CD1c-positive myeloid dendritic cell (primary cell): ENCODE measurements at regions not wholly inside any gene's neighbourhood (a gene's known extent, or its start where the extent isn't known, plus 50 kb on each side); places are given as distances from the start of the nearest gene placed in this dataset.
"Not testable (repeated sequence)": the region's sequence is repeated elsewhere in the genome, so short reads cannot be mapped to it uniquely, and the experiment has no call there.

Experiments used
- DNase-seq: peaks from one replicate; pipeline ENCODE4 v3.0.0-alpha.2; 2016; ENCODE audit errors: extremely low spot score

DNA sequence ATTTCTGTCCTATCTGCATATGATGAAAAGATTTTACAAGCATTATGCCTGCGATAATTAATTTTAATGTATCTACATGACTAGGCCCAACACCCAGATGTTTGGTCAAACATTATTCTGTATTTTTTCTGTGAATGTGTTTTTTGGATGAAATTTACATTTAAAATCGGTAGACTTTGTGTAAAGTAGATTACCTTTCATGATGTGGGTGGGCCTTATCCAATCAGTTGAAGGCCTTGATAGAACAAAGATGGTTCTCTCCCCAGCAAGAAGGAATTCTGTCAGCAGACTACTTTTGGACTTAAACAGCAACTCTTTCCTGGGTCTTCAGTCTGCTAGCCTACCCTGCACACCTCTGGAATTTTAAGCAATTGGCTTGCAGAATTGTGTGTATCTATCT lies 844.0 kb downstream of the BRINP3 start:
- no peak for DNase-seq

DNA sequence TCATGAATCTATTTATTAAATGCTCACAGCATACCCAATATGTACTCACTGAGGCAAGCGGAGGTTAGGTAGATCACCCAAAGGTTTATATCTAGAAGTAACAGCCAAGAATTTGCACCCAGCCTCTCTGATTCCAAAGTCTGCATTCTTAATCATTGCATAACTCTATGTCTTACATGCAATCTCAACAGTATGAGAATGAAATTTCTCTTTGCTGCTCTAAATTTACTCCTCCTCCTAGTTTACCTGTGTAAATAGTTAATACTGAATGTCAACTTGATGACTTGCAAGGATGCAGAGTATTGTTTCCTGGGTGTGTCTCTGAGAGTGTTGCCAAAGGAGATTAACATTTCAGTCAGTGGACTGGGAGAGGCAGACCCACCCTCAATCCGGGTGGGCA lies 840.6 kb downstream of the BRINP3 start:
- DNase-seq = no peak

DNA sequence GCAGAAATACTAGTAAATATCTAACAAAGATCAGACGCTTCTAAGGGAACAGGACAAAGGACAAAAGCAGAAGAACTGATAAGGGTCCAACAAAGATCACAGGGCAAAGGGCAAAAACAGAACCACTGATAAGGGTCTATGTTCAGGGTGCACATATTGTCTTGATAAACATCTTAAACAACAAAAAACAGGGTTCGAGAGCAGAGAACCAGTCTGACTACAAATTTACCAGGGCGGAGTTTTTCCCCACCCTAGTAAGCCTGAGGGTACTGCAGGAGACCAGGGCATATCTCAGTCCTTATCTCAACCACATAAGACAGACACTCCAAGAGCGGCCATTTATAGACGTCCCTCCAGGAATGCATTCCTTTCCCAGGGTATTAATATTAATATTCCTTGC lies 833.5 kb downstream of the BRINP3 start:
- DNase-seq = not testable (repeated sequence)

DNA sequence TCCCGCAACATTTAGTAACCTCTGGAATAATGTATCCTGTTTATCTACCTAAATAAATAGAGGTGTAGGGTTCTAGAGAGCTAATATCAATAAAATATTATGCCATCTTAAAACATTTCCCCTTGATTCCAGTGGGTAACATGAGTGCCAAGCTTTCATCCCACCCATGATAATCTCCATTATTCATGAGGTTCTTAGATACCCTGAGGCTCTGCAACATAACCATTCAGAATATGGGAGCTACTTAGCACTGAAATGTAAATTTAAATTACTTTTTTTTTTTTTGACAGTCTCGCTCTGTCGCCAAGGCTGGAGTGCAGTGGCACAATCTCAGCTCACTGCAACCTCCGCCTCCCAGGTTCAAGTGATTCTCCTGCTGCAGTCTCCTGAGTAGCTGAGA lies 832.7 kb downstream of the BRINP3 start:
- DNase-seq = no peak

DNA sequence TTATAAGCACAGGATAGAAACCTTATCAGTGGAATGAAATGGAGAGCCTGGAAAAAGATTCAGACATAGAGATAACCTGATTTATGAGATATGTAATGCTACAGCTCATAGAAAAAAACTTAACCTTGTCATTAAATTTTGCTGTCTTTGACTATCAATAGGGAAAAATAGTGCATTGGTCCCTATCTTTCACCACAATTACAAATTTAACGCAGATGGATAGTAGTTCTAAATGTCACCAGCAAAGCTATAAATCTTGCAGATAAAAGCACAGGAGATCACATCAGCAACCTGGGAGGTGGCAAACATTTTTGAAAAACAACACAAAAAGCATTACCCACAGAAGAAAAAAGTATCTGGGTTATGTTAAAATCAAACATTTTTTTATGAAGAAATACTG lies 831.6 kb downstream of the BRINP3 start:
- no peak for DNase-seq

DNA sequence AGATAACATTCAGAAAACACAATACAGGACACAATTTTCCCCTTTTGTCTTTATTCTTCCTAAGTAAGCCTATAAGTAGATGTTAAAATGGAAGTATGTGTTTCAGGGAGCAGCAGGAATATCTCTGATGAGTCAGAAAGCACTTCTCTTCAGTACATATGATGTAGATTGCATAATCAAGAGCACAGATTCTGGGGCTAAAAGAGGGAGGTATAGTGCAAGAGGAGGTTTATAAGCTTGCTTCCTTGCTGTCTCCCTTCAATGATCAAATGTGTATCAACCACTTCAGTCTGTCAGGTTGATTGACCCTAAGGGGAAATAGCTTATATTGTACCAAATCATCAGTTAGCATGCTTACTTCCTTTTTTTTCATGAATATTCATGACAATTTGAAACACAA lies 822.8 kb downstream of the BRINP3 start:
- no peak for DNase-seq

DNA sequence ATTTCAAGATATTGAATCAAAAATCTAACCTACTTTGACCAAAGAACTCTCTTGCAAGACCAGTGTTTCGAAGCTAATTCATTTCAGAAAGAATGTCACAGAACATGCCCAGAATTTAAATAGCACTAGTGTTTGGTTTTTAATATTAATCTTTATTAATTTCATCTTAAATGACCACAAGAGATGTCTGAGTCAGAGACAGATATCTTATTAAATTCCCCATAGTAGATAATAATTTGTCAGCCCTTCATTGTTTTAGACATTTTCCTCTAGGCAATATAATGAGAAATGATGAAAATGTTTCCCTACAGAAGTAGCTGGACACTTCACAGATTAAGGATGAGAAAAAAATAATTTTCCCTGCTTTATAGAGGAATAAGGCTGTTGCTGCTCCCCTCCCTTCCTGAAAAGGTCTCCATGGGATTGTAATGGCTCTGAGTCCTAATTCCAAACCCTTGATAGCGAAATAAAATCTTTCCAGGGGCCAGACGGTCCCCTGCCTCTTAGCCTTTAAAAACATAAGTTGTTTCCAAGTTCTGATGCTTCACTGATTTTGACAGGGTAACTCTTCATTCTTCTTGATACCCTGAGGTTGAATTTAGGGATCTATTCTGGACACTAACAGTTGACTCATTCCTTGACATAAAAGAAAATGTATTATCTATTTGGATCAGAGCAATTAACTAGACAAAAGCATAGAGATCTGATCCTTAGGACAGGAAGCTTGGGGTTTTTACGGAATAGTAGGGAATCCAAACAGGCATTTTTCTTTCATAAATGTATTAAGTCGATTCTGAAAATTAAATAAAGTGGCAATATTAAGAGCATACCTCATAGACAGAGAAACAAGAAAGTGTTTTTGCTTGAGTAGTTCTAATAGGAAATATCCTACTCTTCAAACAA lies 820.8 kb downstream of the BRINP3 start:
- no peak for DNase-seq

DNA sequence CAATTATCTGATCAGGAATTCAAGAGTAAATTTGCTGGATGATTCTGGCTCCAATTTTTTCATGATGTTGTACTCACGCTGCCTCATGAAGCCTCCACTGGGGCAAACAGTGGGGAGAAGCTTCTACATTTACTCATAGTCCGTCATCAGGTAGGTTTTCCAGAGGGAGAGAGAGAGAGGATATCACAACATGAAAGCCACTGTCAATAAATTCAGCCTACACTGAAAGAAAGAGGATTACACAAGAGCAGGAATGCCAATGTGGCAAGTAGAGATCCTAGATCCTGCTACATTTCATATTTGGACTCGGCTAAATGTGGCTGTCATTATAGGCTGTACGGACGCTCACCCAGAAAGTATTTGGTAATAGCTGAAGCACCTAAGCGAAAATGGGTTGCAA lies 819.9 kb downstream of the BRINP3 start:
- no peak for DNase-seq

DNA sequence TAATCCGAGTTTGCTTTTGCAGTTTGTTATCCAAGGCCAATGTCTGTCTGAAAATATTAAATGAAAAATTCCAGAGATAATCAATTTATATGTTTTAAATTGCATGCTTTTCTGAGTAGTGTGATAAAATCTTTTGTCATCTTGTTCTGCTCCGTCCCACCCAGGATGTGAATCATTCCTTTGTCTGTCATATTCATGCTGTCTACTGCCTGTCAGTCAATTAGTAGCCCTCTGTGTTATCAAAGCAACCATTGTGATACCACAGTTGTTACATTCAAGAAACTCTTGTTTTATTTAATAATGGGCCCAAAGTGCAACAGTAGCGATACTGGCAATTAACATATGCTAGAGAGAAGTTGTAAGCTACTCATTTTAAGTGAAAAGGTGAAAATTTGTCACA lies 819.3 kb downstream of the BRINP3 start:
- no peak for DNase-seq

DNA sequence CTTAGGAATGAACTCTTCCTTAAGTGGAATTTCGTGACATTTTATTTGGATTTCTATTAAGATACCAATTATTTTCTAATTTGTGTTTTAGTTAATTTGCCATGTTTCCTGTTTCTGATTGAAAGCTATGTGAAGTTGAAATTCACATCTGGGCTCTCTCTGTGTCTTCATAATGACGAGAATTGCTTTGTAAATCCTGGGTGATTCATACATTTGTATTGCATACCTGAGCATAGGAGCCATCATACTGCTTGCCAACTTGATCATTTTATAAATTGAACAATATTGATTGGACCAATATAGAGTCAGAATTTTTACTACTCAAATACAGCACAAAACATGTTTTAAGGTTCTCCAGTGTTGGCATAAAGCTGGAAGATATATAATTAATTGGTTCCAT lies 817.9 kb downstream of the BRINP3 start:
- no peak for DNase-seq

DNA sequence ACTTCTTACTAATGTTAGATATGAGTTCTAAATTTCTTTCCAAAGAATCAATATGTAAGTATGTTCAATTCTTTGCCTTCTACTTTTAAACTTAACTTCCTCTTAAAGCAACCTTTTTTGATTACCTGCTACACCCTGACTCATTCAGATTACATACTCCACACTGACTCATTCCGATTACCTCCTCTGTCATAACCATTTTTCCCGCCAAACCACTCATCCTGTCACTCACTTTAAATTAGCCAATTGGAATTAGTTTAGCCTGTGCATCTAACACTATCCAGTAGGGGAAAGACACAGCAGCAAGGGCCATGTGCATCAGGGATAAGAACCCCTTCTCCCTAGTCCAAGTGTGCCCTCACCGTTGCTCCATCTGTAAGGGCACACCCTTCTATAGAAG lies 815.5 kb downstream of the BRINP3 start:
- DNase-seq = no peak

DNA sequence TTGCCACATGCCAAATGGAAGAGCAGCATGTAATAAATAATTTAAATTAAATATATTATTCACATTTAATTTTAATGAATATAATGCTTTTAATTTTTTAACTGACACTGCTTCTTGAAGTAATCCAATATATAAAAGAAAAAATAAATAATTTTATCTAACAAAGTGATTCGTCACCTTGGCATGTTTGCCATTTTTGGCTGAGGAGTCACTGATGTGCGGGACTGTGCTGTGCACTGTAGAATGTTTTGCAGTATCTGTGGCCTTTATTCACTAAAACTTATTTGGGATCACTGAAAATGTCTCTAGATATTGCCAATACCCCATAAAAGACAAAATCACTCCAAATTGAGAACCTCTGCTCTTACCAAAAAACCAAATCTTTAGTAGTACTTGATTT lies 807.8 kb downstream of the BRINP3 start:
- DNase-seq = no peak

DNA sequence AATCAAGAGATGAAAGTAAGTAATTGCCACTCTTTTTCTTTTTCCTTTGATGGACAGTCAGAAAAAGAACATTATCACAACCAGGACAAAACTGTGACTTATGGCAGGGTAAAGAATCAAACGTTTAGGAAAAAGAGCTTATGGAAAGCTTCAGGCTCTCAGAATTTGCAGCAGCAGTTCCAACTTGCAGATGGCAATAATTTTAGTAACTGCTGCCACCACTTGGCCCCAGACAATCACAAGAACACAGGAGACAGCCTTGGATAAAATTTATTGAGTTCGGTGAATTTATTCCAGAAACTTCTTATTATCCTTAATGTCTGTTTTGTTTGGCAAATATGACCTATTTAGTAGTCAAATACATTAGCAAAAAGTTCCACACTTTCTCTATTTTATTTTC lies 804.4 kb downstream of the BRINP3 start:
- no peak for DNase-seq

DNA sequence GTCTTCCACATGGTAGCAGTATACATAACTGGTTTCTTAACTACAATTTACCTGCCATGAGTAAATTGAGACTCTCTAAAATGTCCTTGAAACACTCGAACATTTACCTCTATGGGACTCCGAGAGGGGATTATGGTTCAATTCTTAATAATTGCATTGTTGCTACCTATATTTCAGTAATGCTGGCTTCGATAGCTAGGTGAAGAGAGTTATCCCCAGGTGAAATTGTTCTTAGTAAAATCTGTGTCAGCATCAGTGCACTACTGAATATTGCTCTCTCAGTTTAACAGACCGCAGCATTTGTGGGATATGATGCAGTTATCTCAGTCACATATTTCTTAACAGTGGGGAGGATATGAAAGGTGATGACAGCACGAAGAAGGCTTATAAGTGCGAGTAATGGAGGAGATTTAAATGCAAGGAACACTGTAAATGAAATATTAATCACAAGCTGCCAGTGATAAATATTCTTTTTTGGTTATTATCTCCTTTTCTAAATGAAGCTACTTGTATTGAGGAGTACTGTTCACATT lies 801.9 kb downstream of the BRINP3 start:
- DNase-seq = no peak

DNA sequence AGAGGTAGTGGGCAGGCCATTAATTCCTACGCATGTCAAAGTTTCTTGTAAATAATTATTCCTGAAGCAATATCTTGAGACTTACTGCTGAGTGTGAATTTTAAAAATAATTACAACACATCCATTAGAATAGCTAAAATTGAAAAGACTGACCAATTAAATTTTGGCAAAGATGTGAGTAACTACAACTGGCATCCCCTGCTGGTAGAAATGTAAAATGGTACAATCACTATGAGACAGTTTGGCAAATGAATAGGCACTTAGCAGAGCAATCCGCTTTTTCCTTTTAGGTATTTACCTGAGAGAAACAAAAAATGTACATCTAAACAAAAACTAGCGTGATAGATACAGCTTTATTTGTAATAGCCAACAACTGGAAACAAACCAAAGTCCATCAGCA lies 798.9 kb downstream of the BRINP3 start:
- DNase-seq = no peak

DNA sequence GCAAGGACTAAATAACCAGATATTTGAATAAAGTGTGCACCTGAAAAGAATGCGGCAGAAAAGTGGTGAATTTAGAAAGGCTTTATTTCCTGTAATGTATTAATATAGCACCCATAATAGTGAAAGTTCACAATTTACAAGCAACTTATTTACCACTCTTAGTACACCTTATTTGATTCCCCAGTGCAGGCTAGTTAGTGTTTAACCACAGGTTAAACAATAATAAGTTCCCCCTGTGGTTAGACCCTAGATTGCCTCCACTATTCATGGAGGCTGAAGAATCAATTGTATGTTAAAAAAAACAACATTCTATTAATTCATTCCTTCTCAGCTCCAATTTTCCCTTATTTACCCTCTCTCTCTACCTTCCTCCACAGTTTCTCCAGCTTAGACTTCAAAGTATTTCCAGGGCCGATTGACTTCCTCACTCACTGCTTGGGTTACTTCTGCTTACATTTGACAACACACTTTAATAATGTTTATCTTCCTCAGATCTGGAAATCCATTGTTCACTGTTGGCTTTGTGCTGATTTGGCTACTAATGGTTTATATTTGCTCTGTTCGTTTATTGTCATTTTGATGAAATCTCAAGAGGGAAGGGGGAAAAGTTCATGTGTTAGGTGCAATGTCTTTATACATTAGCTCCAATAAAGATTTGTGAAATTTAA lies 796.3 kb downstream of the BRINP3 start:
- DNase-seq = no peak

DNA sequence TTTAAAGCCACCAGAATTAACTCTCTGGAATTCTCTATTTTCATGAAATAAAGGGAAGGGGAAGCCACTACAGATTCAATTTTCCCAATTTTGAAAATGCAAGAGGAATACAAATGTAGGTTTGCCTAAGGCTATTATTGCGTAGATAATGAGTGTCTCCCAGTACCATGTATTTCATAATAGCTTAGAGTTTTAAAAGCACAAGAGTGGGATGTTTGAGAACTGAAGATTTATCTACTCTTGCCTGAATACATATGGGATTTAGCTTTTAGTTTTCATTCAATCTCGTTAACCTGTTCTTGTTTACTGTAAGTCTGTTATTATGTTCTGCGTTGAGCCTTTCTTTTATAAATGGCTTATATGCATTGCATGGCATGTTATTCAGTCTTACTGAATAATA lies 795.1 kb downstream of the BRINP3 start:
- no peak for DNase-seq

DNA sequence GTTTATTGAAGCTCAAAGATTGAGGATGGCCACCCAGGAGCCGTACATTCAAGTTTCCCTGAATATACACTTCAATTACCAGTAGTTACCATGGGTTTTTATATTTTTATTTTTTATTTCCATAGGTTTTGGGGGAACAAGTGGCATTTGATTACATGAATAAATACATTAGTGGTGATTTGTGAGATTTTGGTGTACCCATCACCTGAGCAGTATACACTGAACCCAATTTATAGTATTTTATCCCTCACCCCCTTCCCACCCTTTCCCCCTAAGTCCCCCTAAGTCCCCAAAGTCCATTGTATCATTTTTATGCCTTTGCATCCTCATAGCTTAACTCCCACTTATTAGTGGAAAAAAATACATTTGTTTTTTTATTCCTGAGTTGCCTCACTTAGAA lies 791.4 kb downstream of the BRINP3 start:
- no peak for DNase-seq

DNA sequence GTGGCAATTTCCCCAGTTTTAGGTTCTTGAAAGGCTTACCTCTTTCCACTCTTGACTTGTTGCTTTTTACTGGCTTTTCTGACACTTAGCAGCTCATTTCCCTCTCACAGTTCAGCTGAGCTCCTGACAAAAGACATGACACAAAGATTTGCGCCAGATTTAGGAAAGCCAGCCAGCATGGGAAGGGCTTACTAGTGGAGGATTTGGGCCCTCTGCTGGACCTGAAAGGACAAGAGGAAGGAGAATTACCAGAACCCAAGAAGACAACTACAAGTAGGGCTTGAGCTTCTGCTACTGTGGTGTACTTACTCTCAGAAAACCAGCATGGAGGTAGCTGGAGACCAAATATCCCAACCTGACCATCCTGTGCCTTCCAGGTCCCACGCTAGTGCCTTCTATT lies 784.5 kb downstream of the BRINP3 start:
- DNase-seq = no peak

DNA sequence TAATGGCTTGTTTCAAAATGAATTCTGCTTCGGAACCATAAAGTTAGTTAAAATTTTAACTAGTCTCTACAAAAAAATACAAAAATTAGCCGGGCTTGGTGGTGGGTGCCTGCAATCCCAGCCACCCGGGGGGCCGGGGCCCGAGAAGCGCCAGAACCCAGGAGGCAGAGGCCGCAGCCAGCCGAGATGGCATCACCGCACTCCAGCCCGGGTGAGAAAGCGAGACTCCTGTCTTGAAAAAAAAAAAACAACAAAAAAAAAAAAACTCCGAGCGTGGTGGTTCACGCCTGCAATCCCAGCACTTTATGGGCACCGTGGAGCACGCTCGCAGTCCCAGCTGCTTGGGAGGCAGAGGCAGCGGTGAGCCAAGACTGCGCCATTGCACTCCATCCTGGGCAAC lies 781.4 kb downstream of the BRINP3 start:
- no peak for DNase-seq

DNA sequence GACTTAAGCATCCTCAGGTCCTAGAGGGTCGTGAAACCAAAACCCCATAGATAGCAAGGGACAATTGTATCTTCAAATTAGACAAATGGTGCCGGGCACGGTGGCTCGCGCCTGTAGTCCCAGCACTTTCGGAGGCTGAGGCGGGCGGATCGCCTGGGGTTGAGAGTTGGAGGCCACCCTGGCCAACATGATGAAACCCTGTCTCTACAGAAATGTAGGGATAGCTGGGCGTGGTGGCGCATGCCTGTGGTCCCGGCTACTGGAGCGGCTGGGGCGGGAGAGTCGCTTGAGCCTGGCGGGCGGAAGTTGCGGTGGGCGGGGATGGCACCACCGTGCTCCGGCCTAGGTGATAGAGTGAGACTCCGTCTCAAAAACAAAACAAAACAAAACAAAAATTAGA lies 780.6 kb downstream of the BRINP3 start:
- no peak for DNase-seq

DNA sequence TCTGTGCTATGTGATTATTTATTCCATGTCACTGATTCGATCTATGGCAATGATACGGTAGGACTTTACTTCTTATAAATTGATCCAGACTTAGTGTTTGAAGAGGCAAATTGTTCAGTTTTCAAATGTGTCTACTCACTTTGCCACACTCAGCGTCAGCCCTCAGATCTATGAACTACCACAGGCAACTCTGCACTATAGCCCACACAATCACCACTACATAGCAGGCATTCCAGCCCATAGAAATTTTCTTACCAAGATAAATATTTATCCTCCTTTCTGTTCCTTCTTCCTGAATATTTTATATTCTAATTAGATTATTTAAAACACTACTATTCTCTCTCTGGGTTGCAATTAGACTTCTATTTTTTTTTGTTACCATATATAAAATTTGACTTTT lies 776.1 kb downstream of the BRINP3 start:
- DNase-seq = no peak

DNA sequence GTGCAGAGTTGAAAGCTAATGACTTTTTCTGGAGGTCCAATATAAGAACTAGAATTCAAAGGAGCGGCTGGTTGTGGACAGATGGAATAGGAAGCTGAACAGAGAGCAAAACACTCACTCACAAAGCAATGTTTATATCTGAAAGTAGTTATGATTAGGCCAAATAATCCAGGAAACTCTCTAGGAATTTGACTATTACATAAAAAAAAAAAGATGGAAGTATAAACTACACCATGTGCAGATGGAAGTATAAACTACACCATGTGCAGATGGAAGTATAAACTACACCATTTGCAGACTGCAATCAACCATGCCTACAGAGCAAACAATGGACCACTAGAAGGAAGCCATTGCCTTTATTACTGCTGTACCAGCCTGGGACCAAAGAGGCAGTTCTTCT lies 771.1 kb downstream of the BRINP3 start:
- no peak for DNase-seq
